NCI-H774 (cell line): ENCODE measurements at regions not wholly inside any gene's neighbourhood (a gene's known extent, or its start where the extent isn't known, plus 50 kb on each side); places are given as distances from the start of the nearest gene placed in this dataset.

Source experiments
- DNase-seq: peaks from one replicate; lab custom pipeline; 2025; lab: John Stamatoyannopoulos, UW

GRCh38 chr4:77662396-77662795, 56.8 kb downstream of the CXCL13 start:
- DNase-seq = peak; percentile 24
